Lower leg skin (tissue), 3 donors: ENCODE measurements at regions not wholly inside any gene's neighbourhood (a gene's known extent, or its start where the extent isn't known, plus 50 kb on each side); places are given as distances from the start of the nearest gene placed in this dataset.

Experiments
- POLR2A ChIP-seq, 2 donors: fragments of 450-650 bp; IDR thresholded peaks; one replicate each; pipeline ENCODE4 v1.6.1; 2016 to 2017; ENCODE audit warnings: antibody characterized with exemption in 2 of 2, mild to moderate bottlenecking in 1 of 2, moderate library complexity in 1 of 2
- TF ChIP-seq, protein P1 (sequence below), 3 donors: fragments of 450-650 bp; IDR thresholded peaks; one replicate each; pipeline ENCODE4 v1.5.1; 2016; ENCODE audit warnings: antibody characterized with exemption in 3 of 3, mild to moderate bottlenecking in 3 of 3, moderate library complexity in 2 of 3

DNA sequence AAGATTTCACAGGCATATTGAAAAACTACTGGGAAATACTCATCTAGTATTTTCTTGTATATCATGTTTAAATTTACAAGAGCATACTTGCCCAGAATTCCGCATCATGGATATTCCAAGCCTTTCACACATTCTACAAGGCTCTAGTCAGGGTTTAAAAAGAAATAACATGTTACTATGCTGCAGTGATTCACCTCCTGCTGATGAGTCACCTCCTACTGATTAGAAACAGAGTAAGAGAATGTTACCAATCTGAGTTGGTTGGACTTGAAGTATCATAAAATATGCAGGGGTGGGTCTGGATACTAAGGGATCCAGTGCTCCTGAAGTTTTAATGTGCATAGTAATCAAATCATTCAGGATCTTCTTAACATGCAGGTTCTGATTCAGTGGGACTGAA, 192.0 kb upstream of the ANK2 start:
- TF ChIP-seq, protein P1, sequence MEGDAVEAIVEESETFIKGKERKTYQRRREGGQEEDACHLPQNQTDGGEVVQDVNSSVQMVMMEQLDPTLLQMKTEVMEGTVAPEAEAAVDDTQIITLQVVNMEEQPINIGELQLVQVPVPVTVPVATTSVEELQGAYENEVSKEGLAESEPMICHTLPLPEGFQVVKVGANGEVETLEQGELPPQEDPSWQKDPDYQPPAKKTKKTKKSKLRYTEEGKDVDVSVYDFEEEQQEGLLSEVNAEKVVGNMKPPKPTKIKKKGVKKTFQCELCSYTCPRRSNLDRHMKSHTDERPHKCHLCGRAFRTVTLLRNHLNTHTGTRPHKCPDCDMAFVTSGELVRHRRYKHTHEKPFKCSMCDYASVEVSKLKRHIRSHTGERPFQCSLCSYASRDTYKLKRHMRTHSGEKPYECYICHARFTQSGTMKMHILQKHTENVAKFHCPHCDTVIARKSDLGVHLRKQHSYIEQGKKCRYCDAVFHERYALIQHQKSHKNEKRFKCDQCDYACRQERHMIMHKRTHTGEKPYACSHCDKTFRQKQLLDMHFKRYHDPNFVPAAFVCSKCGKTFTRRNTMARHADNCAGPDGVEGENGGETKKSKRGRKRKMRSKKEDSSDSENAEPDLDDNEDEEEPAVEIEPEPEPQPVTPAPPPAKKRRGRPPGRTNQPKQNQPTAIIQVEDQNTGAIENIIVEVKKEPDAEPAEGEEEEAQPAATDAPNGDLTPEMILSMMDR (IDR thresholded peaks at IDR 0.05), result no peak
- TF ChIP-seq POLR2A (IDR thresholded peaks at IDR 0.05), result no peak
